Keratinocyte (primary cell): ENCODE measurements at regions not wholly inside any gene's neighbourhood (a gene's known extent, or its start where the extent isn't known, plus 50 kb on each side); places are given as distances from the start of the nearest gene placed in this dataset.

Source experiments
- DNase-seq: peaks from one replicate; pipeline ENCODE4 v3.0.0-alpha.2; 2011; ENCODE audit warnings: low read depth, missing footprints, low spot score
- FAIRE-seq: peaks from 2 replicates; lab custom pipeline; 2011; peaks lifted over from hg19 to GRCh38; lab: Jason Lieb, UNC
- H2AFZ ChIP-seq: 2 replicates; pipeline ENCODE4 v1.6.0; 2012; ENCODE audit warnings: low read length, control low read depth, inconsistent platforms; ENCODE audit not compliant: control insufficient read depth
- H3K27ac ChIP-seq: 2 replicates; pipeline ENCODE4 v1.5.1; 2011; ENCODE audit warnings: low read length; ENCODE audit not compliant: control insufficient read depth, insufficient read depth
- H3K27me3 ChIP-seq: 3 replicates; pipeline ENCODE4 v1.6.0; 2011; ENCODE audit warnings: low read length; ENCODE audit not compliant: control insufficient read depth, insufficient read depth; ENCODE audit errors: extremely low read depth
- H3K36me3 ChIP-seq, 2 experiments: 2 replicates in 1 of 2; 3 replicates in 1 of 2; pipeline ENCODE4 v1.5.1; 2011; ENCODE audit warnings: low read length in 2 of 2, mild to moderate bottlenecking in 1 of 2; ENCODE audit not compliant: control insufficient read depth in 2 of 2, insufficient read depth in 2 of 2; ENCODE audit errors: extremely low read depth in 1 of 2
- H3K4me1 ChIP-seq: 3 replicates; pipeline ENCODE4 v1.5.1; 2011; ENCODE audit warnings: low read length; ENCODE audit not compliant: control insufficient read depth, insufficient read depth; ENCODE audit errors: extremely low read depth
- H3K4me2 ChIP-seq: 3 replicates; pipeline ENCODE4 v1.6.0; 2011; ENCODE audit warnings: low read depth, low read length; ENCODE audit not compliant: control insufficient read depth, insufficient read depth; ENCODE audit errors: extremely low read depth
- H3K4me3 ChIP-seq, 3 experiments: fragments of 200-600 bp in 1 of 3; sonication (generic) in 1 of 3; 2 replicates in 2 of 3; 3 replicates in 1 of 3; pipeline ENCODE4 v1.5.1; 2011 to 2016; ENCODE audit warnings: low read length in 3 of 3, mild to moderate bottlenecking in 3 of 3, control low read depth in 2 of 3, inconsistent platforms in 1 of 3, low read depth in 1 of 3, mixed read lengths in 1 of 3, mixed run types in 1 of 3, moderate library complexity in 1 of 3; ENCODE audit not compliant: control insufficient read depth in 2 of 3, insufficient read depth in 2 of 3; ENCODE audit errors: extremely low read depth in 1 of 3
- H3K79me2 ChIP-seq: 2 replicates; pipeline ENCODE4 v1.6.0; 2012; ENCODE audit warnings: low read length; ENCODE audit not compliant: control insufficient read depth, insufficient read depth
- H3K9ac ChIP-seq: 3 replicates; pipeline ENCODE4 v1.6.0; 2011; ENCODE audit warnings: low read length; ENCODE audit not compliant: control insufficient read depth, insufficient read depth; ENCODE audit errors: extremely low read depth
- H3K9me1 ChIP-seq: 3 replicates; pipeline ENCODE4 v1.6.0; 2011; ENCODE audit warnings: low read length; ENCODE audit not compliant: control insufficient read depth, insufficient read depth; ENCODE audit errors: extremely low read depth
- H3K9me3 ChIP-seq: 2 replicates; pipeline ENCODE4 v1.5.1; 2012; ENCODE audit warnings: low read depth, low read length; ENCODE audit not compliant: control insufficient read depth
- H4K20me1 ChIP-seq: 3 replicates; pipeline ENCODE4 v1.6.0; 2011; ENCODE audit warnings: low read length; ENCODE audit not compliant: control insufficient read depth, insufficient read depth; ENCODE audit errors: extremely low read depth
- EZH2 ChIP-seq: IDR thresholded peaks from one replicate; pipeline ENCODE4 v1.6.1; 2012; ENCODE audit warnings: inconsistent platforms, mild to moderate bottlenecking, low read length, moderate library complexity
- dilution Hi-C: fragments of 300-500 bp; cut with MboI; formaldehyde crosslinking; loops from one replicate; pipeline ENCODE4 v1.7.0; 2020; ENCODE audit warnings: low sequenced_read_pairs; ENCODE audit not compliant: extremely low pct_ligation_motif_present
- TF ChIP-seq, protein P1 (sequence below), 3 experiments: IDR thresholded peaks in 1 of 3; conservative IDR thresholded peaks in 1 of 3; optimal IDR thresholded peaks in 1 of 3; 2 replicates in 2 of 3; 3 replicates in 1 of 3; pipeline versions ENCODE3 to v1.5.1; 2011; ENCODE audit warnings: low read length in 3 of 3, mild to moderate bottlenecking in 3 of 3, moderate library complexity in 2 of 3, control low read depth in 1 of 3, inconsistent platforms in 1 of 3; ENCODE audit not compliant: insufficient read depth in 2 of 3; ENCODE audit errors: extremely low read depth in 1 of 3

DNA sequence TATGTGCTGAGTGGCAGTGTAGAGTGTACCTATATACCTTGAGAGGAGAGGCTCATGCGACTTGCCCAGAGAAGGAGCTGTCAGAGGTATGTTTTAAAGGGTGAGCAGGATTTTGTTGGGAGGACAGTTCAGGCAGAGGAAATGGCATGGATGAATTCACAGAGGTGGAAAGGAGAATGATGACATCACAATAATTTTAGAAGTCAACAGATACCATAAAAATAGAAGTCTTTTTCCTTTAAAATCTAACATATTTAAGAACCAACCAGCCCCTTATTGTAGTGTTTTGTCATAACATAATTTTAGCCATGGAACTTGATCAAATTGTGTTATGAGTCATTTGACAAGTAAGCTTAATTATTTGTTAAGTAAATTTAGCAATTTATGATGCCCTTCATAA is 538.1 kb upstream of the GYPC start:
- dilution Hi-C loops, result no loop called here
- no peaks in the 10 kb centered on the region for H3K4me1 ChIP-seq
- no peak for FAIRE-seq
- H2AFZ ChIP-seq, result no peak overlapping the region
- no peaks in the 10 kb centered on the region for H3K9me3 ChIP-seq
- H3K9ac ChIP-seq, result no peak overlapping the region
- no peak for DNase-seq
- no peaks in the 10 kb centered on the region for H3K9me1 ChIP-seq
- no peaks in the 10 kb centered on the region for H3K27me3 ChIP-seq
- H3K4me2 ChIP-seq, result no peak overlapping the region
- H4K20me1 ChIP-seq, result no peaks in the 10 kb centered on the region
- TF ChIP-seq, protein P1, sequence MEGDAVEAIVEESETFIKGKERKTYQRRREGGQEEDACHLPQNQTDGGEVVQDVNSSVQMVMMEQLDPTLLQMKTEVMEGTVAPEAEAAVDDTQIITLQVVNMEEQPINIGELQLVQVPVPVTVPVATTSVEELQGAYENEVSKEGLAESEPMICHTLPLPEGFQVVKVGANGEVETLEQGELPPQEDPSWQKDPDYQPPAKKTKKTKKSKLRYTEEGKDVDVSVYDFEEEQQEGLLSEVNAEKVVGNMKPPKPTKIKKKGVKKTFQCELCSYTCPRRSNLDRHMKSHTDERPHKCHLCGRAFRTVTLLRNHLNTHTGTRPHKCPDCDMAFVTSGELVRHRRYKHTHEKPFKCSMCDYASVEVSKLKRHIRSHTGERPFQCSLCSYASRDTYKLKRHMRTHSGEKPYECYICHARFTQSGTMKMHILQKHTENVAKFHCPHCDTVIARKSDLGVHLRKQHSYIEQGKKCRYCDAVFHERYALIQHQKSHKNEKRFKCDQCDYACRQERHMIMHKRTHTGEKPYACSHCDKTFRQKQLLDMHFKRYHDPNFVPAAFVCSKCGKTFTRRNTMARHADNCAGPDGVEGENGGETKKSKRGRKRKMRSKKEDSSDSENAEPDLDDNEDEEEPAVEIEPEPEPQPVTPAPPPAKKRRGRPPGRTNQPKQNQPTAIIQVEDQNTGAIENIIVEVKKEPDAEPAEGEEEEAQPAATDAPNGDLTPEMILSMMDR (optimal IDR thresholded peaks at IDR 0.05 in 1 of 3, IDR thresholded peaks at IDR 0.05 in 1 of 3, conservative IDR thresholded peaks at IDR 0.05 in 1 of 3; ENCODE audit: extremely low read depth in 1 of 3, insufficient read depth in 2 of 3, low read length in 3 of 3), result no peak
- TF ChIP-seq EZH2, result no peak
- no peak overlapping the region for H3K4me3 ChIP-seq
- no peaks in the 10 kb centered on the region for H3K36me3 ChIP-seq
- H3K79me2 ChIP-seq, result no peaks in the 10 kb centered on the region
- no peak overlapping the region for H3K27ac ChIP-seq

DNA sequence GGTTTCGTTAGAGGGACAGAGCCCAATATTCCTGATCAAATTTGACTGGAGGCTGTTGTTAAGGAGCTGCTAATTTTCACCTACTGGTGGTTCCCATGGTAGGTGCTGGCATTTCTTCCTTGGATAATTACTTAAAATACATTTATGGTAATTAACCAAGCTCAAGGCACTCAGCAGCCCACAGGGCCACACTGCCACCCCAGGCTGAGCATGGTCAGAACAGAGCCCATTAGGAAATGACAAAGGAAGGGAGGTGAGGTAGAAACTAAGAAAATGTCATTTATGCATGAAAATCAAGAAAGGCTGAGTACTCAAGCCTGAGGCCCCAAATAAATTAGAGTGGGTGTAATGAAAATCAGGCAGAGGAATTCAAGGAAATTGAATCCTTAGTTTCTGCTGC is 510.2 kb upstream of the GYPC start:
- no peaks in the 10 kb centered on the region for H3K79me2 ChIP-seq
- no peak overlapping the region for H3K4me3 ChIP-seq
- H3K27me3 ChIP-seq, result no peaks in the 10 kb centered on the region
- FAIRE-seq (no peak), DNase-seq (no peak)
- no peak overlapping the region for H3K4me2 ChIP-seq
- H4K20me1 ChIP-seq, result no peaks in the 10 kb centered on the region
- no peaks in the 10 kb centered on the region for H3K9me1 ChIP-seq
- dilution Hi-C loops, result no loop called here
- H3K4me1 ChIP-seq, result no peaks in the 10 kb centered on the region
- no peaks in the 10 kb centered on the region for H3K9me3 ChIP-seq
- no peaks in the 10 kb centered on the region for H3K36me3 ChIP-seq
- TF ChIP-seq, protein P1 (optimal IDR thresholded peaks at IDR 0.05 in 1 of 3, IDR thresholded peaks at IDR 0.05 in 1 of 3, conservative IDR thresholded peaks at IDR 0.05 in 1 of 3; ENCODE audit: extremely low read depth in 1 of 3, insufficient read depth in 2 of 3, low read length in 3 of 3), result no peak
- no peak for TF ChIP-seq EZH2
- H3K27ac ChIP-seq, result no peak overlapping the region
- H2AFZ ChIP-seq, result no peak overlapping the region
- H3K9ac ChIP-seq, result no peak overlapping the region
